ENCODE measurements at regions not wholly inside any gene's neighbourhood (a gene's known extent, or its start where the extent isn't known, plus 50 kb on each side); places are given as distances from the start of the nearest gene placed in this dataset.

GRCh38 chr4:126018274-126018673, 703.5 kb downstream of the FAT4 start:
- no peak for DNase-seq (ENCODE audit: low read depth)
- no peak overlapping the region for H3K4me3 ChIP-seq (ENCODE audit: low read depth, low read length)
- TF ChIP-seq CTCF (IDR thresholded peaks at IDR 0.05; ENCODE audit: insufficient read depth, low read depth, low read length), result no peak

GRCh38 chr4:126023896-126024295, 709.1 kb downstream of the FAT4 start:
- DNase-seq (ENCODE audit: low read depth), result peak; percentile 65
- H3K4me3 ChIP-seq (ENCODE audit: low read depth, low read length), result no peak overlapping the region
- TF ChIP-seq CTCF (IDR thresholded peaks at IDR 0.05; ENCODE audit: insufficient read depth, low read depth, low read length), result no peak

GRCh38 chr4:126027601-126028000, 712.8 kb downstream of the FAT4 start:
- no peak for TF ChIP-seq CTCF (IDR thresholded peaks at IDR 0.05; ENCODE audit: insufficient read depth, low read depth, low read length)
- DNase-seq (ENCODE audit: low read depth), result no peak

GRCh38 chr4:126028876-126029275, 714.1 kb downstream of the FAT4 start:
- DNase-seq (ENCODE audit: low read depth), result peak; percentile 40

More at GRCh38 chr4:126027601-126028000, 712.8 kb downstream of the FAT4 start:
- H3K4me3 ChIP-seq (ENCODE audit: low read depth, low read length), result no peak overlapping the region

GRCh38 chr4:126037231-126037630, 722.5 kb downstream of the FAT4 start:
- H3K4me3 ChIP-seq (ENCODE audit: low read depth, low read length), result no peak overlapping the region
- TF ChIP-seq CTCF (IDR thresholded peaks at IDR 0.05; ENCODE audit: insufficient read depth, low read depth, low read length), result no peak
- no peak for DNase-seq (ENCODE audit: low read depth)

More at GRCh38 chr4:126028876-126029275, 714.1 kb downstream of the FAT4 start:
- H3K4me3 ChIP-seq (ENCODE audit: low read depth, low read length), result no peak overlapping the region
- no peak for TF ChIP-seq CTCF (IDR thresholded peaks at IDR 0.05; ENCODE audit: insufficient read depth, low read depth, low read length)

- H3K4me3 ChIP-seq (ENCODE audit: low read depth, low read length), result no peak overlapping the region
- DNase-seq (ENCODE audit: low read depth), result no peak
- no peak for TF ChIP-seq CTCF (IDR thresholded peaks at IDR 0.05; ENCODE audit: insufficient read depth, low read depth, low read length)
Observed at GRCh38 chr4:126038502-126039144, 723.9 kb downstream of the FAT4 start.

- DNase-seq (ENCODE audit: low read depth), result no peak
- TF ChIP-seq CTCF (IDR thresholded peaks at IDR 0.05; ENCODE audit: insufficient read depth, low read depth, low read length), result no peak
Observed at GRCh38 chr4:126046081-126046614, 731.4 kb downstream of the FAT4 start.

More at GRCh38 chr4:126046081-126046614, 731.4 kb downstream of the FAT4 start:
- no peak overlapping the region for H3K4me3 ChIP-seq (ENCODE audit: low read depth, low read length)

Measured in fibroblast of villous mesenchyme (primary cell).